ENCODE measurements at regions not wholly inside any gene's neighbourhood (a gene's known extent, or its start where the extent isn't known, plus 50 kb on each side); places are given as distances from the start of the nearest gene placed in this dataset.

DNA sequence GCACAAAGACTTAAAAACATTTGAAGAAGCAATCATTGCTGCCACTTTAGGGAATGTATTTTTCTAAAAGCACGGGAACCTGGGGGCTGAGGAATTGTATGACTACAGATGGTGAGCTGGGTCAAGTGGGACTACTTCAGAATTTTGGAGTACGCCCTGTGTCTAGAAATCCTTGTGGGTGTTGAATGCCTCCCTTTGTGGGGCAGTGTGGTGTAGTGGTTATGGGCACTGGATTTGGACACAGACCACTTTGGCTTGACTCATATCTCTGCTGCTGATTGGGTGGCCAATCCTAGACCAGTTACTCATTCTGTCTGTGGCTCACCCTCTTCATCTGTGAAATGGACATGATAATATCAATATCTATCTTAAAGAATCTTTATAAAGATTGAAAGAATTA, 155.0 kb upstream of the RPS6KA3 start:
- H3K36me3 ChIP-seq (replicated peaks in 1 of 2; ENCODE audit: control insufficient read depth in 1 of 2, insufficient read depth in 2 of 2, low read length in 1 of 2), result no peaks in the 10 kb centered on the region
- CTCF ChIA-PET, result no interaction called here
- H3K9me2 ChIP-seq, result no peaks in the 10 kb centered on the region
- 0 out of 2 replicates have a peak overlapping the region, but pooled peaks have one; percentile 16 for H2AFZ ChIP-seq (ENCODE audit: low read depth)
- H3K4me1 ChIP-seq (ENCODE audit: control insufficient read depth in 1 of 2, insufficient read depth in 2 of 2, low read depth in 1 of 2, low read length in 1 of 2), result no peaks in the 10 kb centered on the region
- H3F3A ChIP-seq (replicated peaks; ENCODE audit: insufficient read depth), result peaks cover 6% of the 10 kb centered on the region
- TF ChIP-seq SIN3A (IDR thresholded peaks at IDR 0.05; ENCODE audit: borderline replicate concordance, low read depth, low read length) (no peak), TAF1 (IDR thresholded peaks at IDR 0.05; ENCODE audit: borderline replicate concordance, low read depth, low read length) (no peak), GATA2 (CRISPR knock-in tag; IDR thresholded peaks at IDR 0.05) (no peak), EP300 (IDR thresholded peaks at IDR 0.05; ENCODE audit: borderline replicate concordance in 1 of 2, low read depth in 1 of 2, low read length in 1 of 2) (no peak), TCF12 (IDR thresholded peaks at IDR 0.05) (no peak)
- TF ChIP-seq, protein P1, sequence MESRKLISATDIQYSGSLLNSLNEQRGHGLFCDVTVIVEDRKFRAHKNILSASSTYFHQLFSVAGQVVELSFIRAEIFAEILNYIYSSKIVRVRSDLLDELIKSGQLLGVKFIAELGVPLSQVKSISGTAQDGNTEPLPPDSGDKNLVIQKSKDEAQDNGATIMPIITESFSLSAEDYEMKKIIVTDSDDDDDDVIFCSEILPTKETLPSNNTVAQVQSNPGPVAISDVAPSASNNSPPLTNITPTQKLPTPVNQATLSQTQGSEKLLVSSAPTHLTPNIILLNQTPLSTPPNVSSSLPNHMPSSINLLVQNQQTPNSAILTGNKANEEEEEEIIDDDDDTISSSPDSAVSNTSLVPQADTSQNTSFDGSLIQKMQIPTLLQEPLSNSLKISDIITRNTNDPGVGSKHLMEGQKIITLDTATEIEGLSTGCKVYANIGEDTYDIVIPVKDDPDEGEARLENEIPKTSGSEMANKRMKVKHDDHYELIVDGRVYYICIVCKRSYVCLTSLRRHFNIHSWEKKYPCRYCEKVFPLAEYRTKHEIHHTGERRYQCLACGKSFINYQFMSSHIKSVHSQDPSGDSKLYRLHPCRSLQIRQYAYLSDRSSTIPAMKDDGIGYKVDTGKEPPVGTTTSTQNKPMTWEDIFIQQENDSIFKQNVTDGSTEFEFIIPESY (IDR thresholded peaks at IDR 0.05; ENCODE audit: borderline replicate concordance, low read depth), result no peak
- TF ChIP-seq, protein P2, sequence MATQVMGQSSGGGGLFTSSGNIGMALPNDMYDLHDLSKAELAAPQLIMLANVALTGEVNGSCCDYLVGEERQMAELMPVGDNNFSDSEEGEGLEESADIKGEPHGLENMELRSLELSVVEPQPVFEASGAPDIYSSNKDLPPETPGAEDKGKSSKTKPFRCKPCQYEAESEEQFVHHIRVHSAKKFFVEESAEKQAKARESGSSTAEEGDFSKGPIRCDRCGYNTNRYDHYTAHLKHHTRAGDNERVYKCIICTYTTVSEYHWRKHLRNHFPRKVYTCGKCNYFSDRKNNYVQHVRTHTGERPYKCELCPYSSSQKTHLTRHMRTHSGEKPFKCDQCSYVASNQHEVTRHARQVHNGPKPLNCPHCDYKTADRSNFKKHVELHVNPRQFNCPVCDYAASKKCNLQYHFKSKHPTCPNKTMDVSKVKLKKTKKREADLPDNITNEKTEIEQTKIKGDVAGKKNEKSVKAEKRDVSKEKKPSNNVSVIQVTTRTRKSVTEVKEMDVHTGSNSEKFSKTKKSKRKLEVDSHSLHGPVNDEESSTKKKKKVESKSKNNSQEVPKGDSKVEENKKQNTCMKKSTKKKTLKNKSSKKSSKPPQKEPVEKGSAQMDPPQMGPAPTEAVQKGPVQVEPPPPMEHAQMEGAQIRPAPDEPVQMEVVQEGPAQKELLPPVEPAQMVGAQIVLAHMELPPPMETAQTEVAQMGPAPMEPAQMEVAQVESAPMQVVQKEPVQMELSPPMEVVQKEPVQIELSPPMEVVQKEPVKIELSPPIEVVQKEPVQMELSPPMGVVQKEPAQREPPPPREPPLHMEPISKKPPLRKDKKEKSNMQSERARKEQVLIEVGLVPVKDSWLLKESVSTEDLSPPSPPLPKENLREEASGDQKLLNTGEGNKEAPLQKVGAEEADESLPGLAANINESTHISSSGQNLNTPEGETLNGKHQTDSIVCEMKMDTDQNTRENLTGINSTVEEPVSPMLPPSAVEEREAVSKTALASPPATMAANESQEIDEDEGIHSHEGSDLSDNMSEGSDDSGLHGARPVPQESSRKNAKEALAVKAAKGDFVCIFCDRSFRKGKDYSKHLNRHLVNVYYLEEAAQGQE (IDR thresholded peaks at IDR 0.05; ENCODE audit: low read depth, low read length), result no peak
- TF ChIP-seq, protein P3, sequence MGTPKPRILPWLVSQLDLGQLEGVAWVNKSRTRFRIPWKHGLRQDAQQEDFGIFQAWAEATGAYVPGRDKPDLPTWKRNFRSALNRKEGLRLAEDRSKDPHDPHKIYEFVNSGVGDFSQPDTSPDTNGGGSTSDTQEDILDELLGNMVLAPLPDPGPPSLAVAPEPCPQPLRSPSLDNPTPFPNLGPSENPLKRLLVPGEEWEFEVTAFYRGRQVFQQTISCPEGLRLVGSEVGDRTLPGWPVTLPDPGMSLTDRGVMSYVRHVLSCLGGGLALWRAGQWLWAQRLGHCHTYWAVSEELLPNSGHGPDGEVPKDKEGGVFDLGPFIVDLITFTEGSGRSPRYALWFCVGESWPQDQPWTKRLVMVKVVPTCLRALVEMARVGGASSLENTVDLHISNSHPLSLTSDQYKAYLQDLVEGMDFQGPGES (IDR thresholded peaks at IDR 0.05; ENCODE audit: low read depth, low read length), result no peak
- no peaks in the 10 kb centered on the region for H3K9me3 ChIP-seq
- DNase-seq, result no peak
- no peaks in the 10 kb centered on the region for H4K20me1 ChIP-seq (ENCODE audit: insufficient read depth)
- peak overlapping the region in 1 of 2 experiments; percentile 33; a peak in 1 of 4 replicates for H3K27ac ChIP-seq (ENCODE audit: low read depth in 2 of 2, low read length in 1 of 2)
- H3K4me2 ChIP-seq, result no peak overlapping the region
- no peak overlapping the region for H3K4me3 ChIP-seq (ENCODE audit: low read depth in 2 of 2, low read length in 1 of 2)
- H3K27me3 ChIP-seq (ENCODE audit: insufficient read depth), result no peaks in the 10 kb centered on the region
- no peak overlapping the region for H3K9ac ChIP-seq
- POLR2A ChIA-PET, result no interaction called here
- 32% methylated on average over 2 of the region's 2 CpGs for WGBS (ENCODE audit: low lambda C conversion rate)
- H3K79me2 ChIP-seq (ENCODE audit: insufficient read depth), result no peaks in the 10 kb centered on the region

DNA sequence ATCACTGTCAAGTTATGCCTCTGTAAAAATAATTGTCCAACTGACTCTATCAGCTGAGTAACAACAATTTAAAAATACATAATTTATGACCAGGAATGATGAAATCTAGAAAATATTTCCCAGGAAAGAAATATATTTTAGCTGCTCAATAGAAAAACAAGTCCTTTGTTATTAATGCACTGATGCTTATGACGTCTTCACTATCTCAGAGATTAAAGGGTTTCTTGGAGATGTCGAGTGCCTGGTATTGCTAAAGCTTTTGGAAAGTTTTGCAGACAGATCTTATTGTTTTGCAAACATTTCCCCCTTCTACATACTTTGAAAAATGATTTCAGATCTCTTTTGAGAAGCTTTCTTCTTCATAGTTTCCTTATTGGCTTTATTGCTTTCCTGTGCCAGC, 154.6 kb upstream of the RPS6KA3 start:
- Histone ChIP-seq H3K4me3 (ENCODE audit: low read depth in 2 of 2, low read length in 1 of 2) (no peak overlapping the region), H3K9me3 (no peaks in the 10 kb centered on the region), H3K36me3 (replicated peaks in 1 of 2; ENCODE audit: control insufficient read depth in 1 of 2, insufficient read depth in 2 of 2, low read length in 1 of 2) (no peaks in the 10 kb centered on the region), H3K4me1 (ENCODE audit: control insufficient read depth in 1 of 2, insufficient read depth in 2 of 2, low read depth in 1 of 2, low read length in 1 of 2) (no peaks in the 10 kb centered on the region), H2AFZ (ENCODE audit: low read depth) (0 out of 2 replicates have a peak overlapping the region, but pooled peaks have one; percentile 16), H3F3A (replicated peaks; ENCODE audit: insufficient read depth) (peaks cover 6% of the 10 kb centered on the region), H3K4me2 (no peak overlapping the region), H3K79me2 (ENCODE audit: insufficient read depth) (no peaks in the 10 kb centered on the region), H3K9me2 (no peaks in the 10 kb centered on the region), H3K9ac (no peak overlapping the region), H3K27me3 (ENCODE audit: insufficient read depth) (no peaks in the 10 kb centered on the region), H4K20me1 (ENCODE audit: insufficient read depth) (no peaks in the 10 kb centered on the region), H3K27ac (ENCODE audit: low read depth in 2 of 2, low read length in 1 of 2) (peak overlapping the region in 1 of 2 experiments; percentile 33; a peak in 1 of 4 replicates)
- 21% methylated on average over 2 of the region's 2 CpGs for WGBS (ENCODE audit: low lambda C conversion rate)
- no peak for TF ChIP-seq RXRA (IDR thresholded peaks at IDR 0.05; ENCODE audit: borderline replicate concordance, low read depth)
- TF ChIP-seq FOXJ3 (CRISPR knock-in tag; IDR thresholded peaks at IDR 0.05), result no peak
- TF ChIP-seq, protein P4, sequence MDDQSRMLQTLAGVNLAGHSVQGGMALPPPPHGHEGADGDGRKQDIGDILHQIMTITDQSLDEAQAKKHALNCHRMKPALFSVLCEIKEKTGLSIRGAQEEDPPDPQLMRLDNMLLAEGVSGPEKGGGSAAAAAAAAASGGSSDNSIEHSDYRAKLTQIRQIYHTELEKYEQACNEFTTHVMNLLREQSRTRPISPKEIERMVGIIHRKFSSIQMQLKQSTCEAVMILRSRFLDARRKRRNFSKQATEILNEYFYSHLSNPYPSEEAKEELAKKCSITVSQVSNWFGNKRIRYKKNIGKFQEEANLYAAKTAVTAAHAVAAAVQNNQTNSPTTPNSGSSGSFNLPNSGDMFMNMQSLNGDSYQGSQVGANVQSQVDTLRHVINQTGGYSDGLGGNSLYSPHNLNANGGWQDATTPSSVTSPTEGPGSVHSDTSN (IDR thresholded peaks at IDR 0.05), result 0 out of 2 replicates have a peak, but pooled peaks have one; percentile 14
- TF ChIP-seq CHD2 (IDR thresholded peaks at IDR 0.05; ENCODE audit: low read length, partially characterized antibody), result no peak
- TF ChIP-seq SIN3A (IDR thresholded peaks at IDR 0.05; ENCODE audit: borderline replicate concordance, low read depth, low read length), result no peak
- TF ChIP-seq JUND (IDR thresholded peaks at IDR 0.05), result no peak
- TF ChIP-seq TEAD4 (IDR thresholded peaks at IDR 0.05; ENCODE audit: borderline replicate concordance, insufficient read depth), result no peak
- no peak for TF ChIP-seq NRF1 (IDR thresholded peaks at IDR 0.05; ENCODE audit: low read depth, low read length)
- no peak for TF ChIP-seq MXI1 (IDR thresholded peaks at IDR 0.05; ENCODE audit: low read depth, low read length)
- DNase-seq, result no peak
- CTCF ChIA-PET, result no interaction called here
- POLR2A ChIA-PET, result no interaction called here
